Bronchial epithelial cell (primary cell): ENCODE measurements at regions not wholly inside any gene's neighbourhood (a gene's known extent, or its start where the extent isn't known, plus 50 kb on each side); places are given as distances from the start of the nearest gene placed in this dataset.

Experiments
- DNase-seq: peaks from one replicate; pipeline ENCODE4 v3.0.0-alpha.2; 2010; ENCODE audit warnings: low read depth
- FAIRE-seq: peaks from 2 replicates; lab custom pipeline; 2011; peaks lifted over from hg19 to GRCh38; lab: Jason Lieb, UNC
- H3K27me3 ChIP-seq: 2 replicates; pipeline ENCODE4 v1.5.1; 2011; ENCODE audit warnings: low read length; ENCODE audit not compliant: control insufficient read depth, insufficient read depth
- H3K36me3 ChIP-seq: 2 replicates; pipeline ENCODE4 v1.5.1; 2011; ENCODE audit warnings: low read length; ENCODE audit not compliant: control insufficient read depth, insufficient read depth
- H3K4me3 ChIP-seq: 2 replicates; pipeline ENCODE4 v1.5.1; 2011; ENCODE audit warnings: mild to moderate bottlenecking, low read depth, low read length, control low read depth
- CTCF ChIP-seq: IDR thresholded peaks from 2 replicates; pipeline ENCODE4 v1.5.1; 2011; ENCODE audit warnings: mild to moderate bottlenecking, moderate library complexity, low read length, control low read depth, inconsistent platforms; ENCODE audit not compliant: insufficient read depth, severe bottlenecking

GRCh38 chr2:219728991-219729487, 101.6 kb downstream of the SLC4A3 start:
- TF ChIP-seq CTCF: no peak
- no peak for DNase-seq
- no peaks in the 10 kb centered on the region for H3K36me3 ChIP-seq
- no peaks in the 10 kb centered on the region for H3K27me3 ChIP-seq
- H3K4me3 ChIP-seq: no peak overlapping the region
- FAIRE-seq: no peak

GRCh38 chr2:219731173-219731572, 103.7 kb downstream of the SLC4A3 start:
- no peaks in the 10 kb centered on the region for H3K27me3 ChIP-seq
- FAIRE-seq (no peak), DNase-seq (peak; percentile 79)
- no peaks in the 10 kb centered on the region for H3K36me3 ChIP-seq
- no peak overlapping the region for H3K4me3 ChIP-seq
- no peak for TF ChIP-seq CTCF

GRCh38 chr2:219733106-219733505, 105.7 kb downstream of the SLC4A3 start:
- Histone ChIP-seq H3K36me3 (no peaks in the 10 kb centered on the region), H3K27me3 (no peaks in the 10 kb centered on the region), H3K4me3 (no peak overlapping the region)
- DNase-seq: peak; percentile 77
- no peak for FAIRE-seq
- no peak for TF ChIP-seq CTCF

- DNase-seq (no peak), FAIRE-seq (no peak)
- Histone ChIP-seq H3K4me3 (no peak overlapping the region), H3K27me3 (no peaks in the 10 kb centered on the region), H3K36me3 (no peaks in the 10 kb centered on the region)
- TF ChIP-seq CTCF: no peak
These were observed 106.3 kb downstream of the SLC4A3 start for GRCh38 chr2:219733746-219734145.

- Histone ChIP-seq H3K27me3 (no peaks in the 10 kb centered on the region), H3K4me3 (no peak overlapping the region), H3K36me3 (no peaks in the 10 kb centered on the region)
- DNase-seq (peak; percentile 75), FAIRE-seq (no peak)
- TF ChIP-seq CTCF: peak; percentile 38
These were observed 108.8 kb downstream of the SLC4A3 start for GRCh38 chr2:219736209-219736608.

GRCh38 chr2:219737270-219737691, 109.9 kb downstream of the SLC4A3 start:
- FAIRE-seq: no peak
- no peak for TF ChIP-seq CTCF
- no peaks in the 10 kb centered on the region for H3K27me3 ChIP-seq
- H3K4me3 ChIP-seq: no peak overlapping the region
- no peaks in the 10 kb centered on the region for H3K36me3 ChIP-seq
- no peak for DNase-seq
